Gastrocnemius medialis (tissue), 4 donors: ENCODE measurements at regions not wholly inside any gene's neighbourhood (a gene's known extent, or its start where the extent isn't known, plus 50 kb on each side); places are given as distances from the start of the nearest gene placed in this dataset.

Experiments
- CTCF ChIP-seq, 5 experiments: fragments of 450-650 bp in 3 of 5; fragments of 200-600 bp in 2 of 5; sonication (generic) in 2 of 5; IDR thresholded peaks in 4 of 5; conservative IDR thresholded peaks in 1 of 5; 1 replicate in 4 of 5; 2 replicates in 1 of 5; pipeline ENCODE4 v1.5.1; 2016 to 2019; ENCODE audit warnings: antibody characterized with exemption in 5 of 5, mild to moderate bottlenecking in 3 of 5, moderate library complexity in 3 of 5
- POLR2A ChIP-seq, 2 donors: fragments of 450-650 bp; IDR thresholded peaks; one replicate each; pipeline ENCODE4 v1.6.1; 2017; ENCODE audit warnings: antibody characterized with exemption in 2 of 2, mild to moderate bottlenecking in 2 of 2, moderate library complexity in 2 of 2

GRCh38 chrX:45348296-45348695 is 147.6 kb upstream of the DIPK2B start:
- TF ChIP-seq CTCF (IDR thresholded peaks at IDR 0.05 in 4 of 5, conservative IDR thresholded peaks at IDR 0.05 in 1 of 5) (no peak), POLR2A (IDR thresholded peaks at IDR 0.05) (no peak)
